Endothelial cell of umbilical vein (primary cell): ENCODE measurements at regions not wholly inside any gene's neighbourhood (a gene's known extent, or its start where the extent isn't known, plus 50 kb on each side); places are given as distances from the start of the nearest gene placed in this dataset.

ENCODE experiments used
- BruUV-seq: library from RNA; stranded (reverse); fragments of 400-500 nt; replicated peaks from 2 replicates; lab custom pipeline; 2021; lab: Mats Ljungman, UMichigan
- CTCF ChIA-PET: fragments of 300-600, 350-600 bp; sonication (Branson Sonifier 250); formaldehyde crosslinking; loops from one replicate; lab custom pipeline; 2021; ENCODE audit warnings: antibody characterized with exemption, inconsistent platforms; lab: Charles Lee
- POLR2A ChIA-PET: fragments of 300-600, 350-600 bp; sonication (Branson Sonifier 250); formaldehyde crosslinking; loops from one replicate; lab custom pipeline; 2021; ENCODE audit warnings: antibody characterized with exemption, inconsistent platforms; lab: Charles Lee
- DNase-seq: peaks from one replicate; pipeline ENCODE4 v3.0.0-alpha.2; 2011; ENCODE audit warnings: low read depth, low spot score
- FAIRE-seq: peaks from 2 replicates; lab custom pipeline; 2011; peaks lifted over from hg19 to GRCh38; lab: Jason Lieb, UNC
- H2AFZ ChIP-seq: 2 replicates; pipeline ENCODE4 v1.6.0; 2012; ENCODE audit warnings: low read depth, low read length, control low read depth, inconsistent platforms
- H3K27ac ChIP-seq: 2 replicates; pipeline ENCODE4 v1.5.1; 2011; ENCODE audit warnings: low read depth, mild to moderate bottlenecking, control low read depth, low read length, moderate library complexity; ENCODE audit not compliant: insufficient read depth
- H3K27me3 ChIP-seq, 2 experiments: 2 replicates each; pipeline versions ENCODE4 v1.6.0 to v1.6.1; 2011; ENCODE audit warnings: low read length in 2 of 2, mixed read lengths in 1 of 2; ENCODE audit not compliant: control insufficient read depth in 2 of 2, insufficient read depth in 2 of 2
- H3K36me3 ChIP-seq, 2 experiments: 2 replicates in 1 of 2; 3 replicates in 1 of 2; pipeline ENCODE4 v1.5.1; 2011; ENCODE audit warnings: low read length in 2 of 2, mild to moderate bottlenecking in 1 of 2, moderate library complexity in 1 of 2; ENCODE audit not compliant: control insufficient read depth in 2 of 2, insufficient read depth in 2 of 2; ENCODE audit errors: extremely low read depth in 1 of 2
- H3K4me1 ChIP-seq: 3 replicates; pipeline ENCODE4 v1.5.1; 2011; ENCODE audit warnings: mild to moderate bottlenecking, low read length; ENCODE audit not compliant: control insufficient read depth, insufficient read depth; ENCODE audit errors: extremely low read depth
- H3K4me2 ChIP-seq: 2 replicates; pipeline ENCODE4 v1.6.1; 2011; ENCODE audit warnings: low read length, control low read depth, mixed read lengths; ENCODE audit not compliant: insufficient read depth
- H3K4me3 ChIP-seq, 3 experiments: fragments of 200-600 bp in 1 of 3; sonication (generic), shearing (Covaris generic) in 1 of 3; replicated peaks in 1 of 3; 2 replicates each; pipeline ENCODE4 v1.5.1; 2011 to 2016; ENCODE audit warnings: control low read depth in 3 of 3, low read length in 3 of 3, mild to moderate bottlenecking in 2 of 3, inconsistent platforms in 1 of 3, low read depth in 1 of 3, moderate library complexity in 1 of 3; ENCODE audit not compliant: insufficient read depth in 1 of 3
- H3K79me2 ChIP-seq: 2 replicates; pipeline ENCODE4 v1.6.0; 2012; ENCODE audit warnings: low read length, inconsistent platforms; ENCODE audit not compliant: control insufficient read depth, insufficient read depth
- H3K9ac ChIP-seq: replicated peaks from 2 replicates; pipeline ENCODE3; 2011; ENCODE audit warnings: low read length, control low read depth; ENCODE audit not compliant: insufficient read depth; ENCODE audit errors: extremely low read depth
- H3K9me1 ChIP-seq: replicated peaks from 3 replicates; pipeline ENCODE4 v1.6.0; 2011; ENCODE audit warnings: mild to moderate bottlenecking, low read length; ENCODE audit not compliant: control insufficient read depth, insufficient read depth; ENCODE audit errors: extremely low read depth
- H3K9me3 ChIP-seq: replicated peaks from 2 replicates; pipeline ENCODE4 v1.5.1; 2012; ENCODE audit warnings: low read length, inconsistent platforms; ENCODE audit not compliant: control insufficient read depth, insufficient read depth
- H4K20me1 ChIP-seq: replicated peaks from 2 replicates; pipeline ENCODE3; 2011; ENCODE audit warnings: mild to moderate bottlenecking, low read length; ENCODE audit not compliant: control insufficient read depth, insufficient read depth; ENCODE audit errors: extremely low read depth
- CTCF ChIP-seq, 2 donors: IDR thresholded peaks; 1 replicate in 1 of 2; 2 replicates in 1 of 2; pipeline ENCODE4 v1.5.1; 2011; ENCODE audit warnings: low read length in 2 of 2, mild to moderate bottlenecking in 2 of 2, moderate library complexity in 2 of 2, control low read depth in 1 of 2, inconsistent platforms in 1 of 2, low read depth in 1 of 2; ENCODE audit not compliant: insufficient read depth in 1 of 2; ENCODE audit errors: extremely low read depth in 1 of 2
- EZH2 ChIP-seq: IDR thresholded peaks from 2 replicates; pipeline ENCODE4 v1.6.1; 2012; ENCODE audit warnings: borderline replicate concordance, low read depth, mild to moderate bottlenecking, moderate library complexity, low read length, inconsistent platforms; ENCODE audit not compliant: severe bottlenecking
- FOS ChIP-seq: IDR thresholded peaks from 2 replicates; pipeline ENCODE4 v1.6.1; 2011; ENCODE audit warnings: mild to moderate bottlenecking, low read length, moderate library complexity, borderline replicate concordance; ENCODE audit not compliant: insufficient read depth
- GATA2 ChIP-seq: IDR thresholded peaks from 2 replicates; pipeline ENCODE4 v1.7.0; 2011; ENCODE audit warnings: low read depth, mild to moderate bottlenecking, moderate library complexity, mixed read lengths, low read length; ENCODE audit not compliant: insufficient read length, insufficient read depth
- JUN ChIP-seq: IDR thresholded peaks from 2 replicates; pipeline ENCODE4 v1.6.1; 2011; ENCODE audit warnings: borderline replicate concordance, low read depth; ENCODE audit not compliant: insufficient read length, insufficient read depth
- MYC ChIP-seq: IDR thresholded peaks from one replicate; pipeline ENCODE4 v1.6.1; 2011; ENCODE audit warnings: mild to moderate bottlenecking, low read depth, low read length
- POLR2A ChIP-seq: IDR thresholded peaks from 2 replicates; pipeline ENCODE4 v1.6.1; 2012; ENCODE audit warnings: low read depth, mild to moderate bottlenecking, control low read depth, low read length
- POLR2AphosphoS5 ChIP-seq: IDR thresholded peaks from 2 replicates; pipeline ENCODE4 v1.6.1; 2012; ENCODE audit warnings: low read depth, mild to moderate bottlenecking, control low read depth, low read length, moderate library complexity; ENCODE audit not compliant: insufficient read depth
- dilution Hi-C: fragments of 300-500 bp; cut with MboI; formaldehyde crosslinking; loops from one replicate; pipeline ENCODE4 v1.15.0; 2019; ENCODE audit warnings: low sequenced_read_pairs; ENCODE audit not compliant: extremely low pct_ligation_motif_present
- intact Hi-C: fragments of 100-400 bp; cut with micrococcal nuclease; formaldehyde crosslinking; loops from one replicate; pipeline ENCODE4 v1.10.0; 2022
- TF ChIP-seq, protein P1 (sequence below): IDR thresholded peaks from 2 replicates; pipeline ENCODE4 v1.6.1; 2011; ENCODE audit not compliant: insufficient read depth, insufficient read length

- no peaks in the 10 kb centered on the region for H3K4me1 ChIP-seq
- H3K27ac ChIP-seq, result no peak overlapping the region
- H4K20me1 ChIP-seq, result no peaks in the 10 kb centered on the region
- H2AFZ ChIP-seq, result no peak overlapping the region
- no peak overlapping the region for H3K4me2 ChIP-seq
- no peaks in the 10 kb centered on the region for H3K79me2 ChIP-seq
- H3K27me3 ChIP-seq, result no peaks in the 10 kb centered on the region
- DNase-seq, result no peak
- dilution Hi-C loops (no loop called here), intact Hi-C loops (no loop called here)
- CTCF ChIA-PET, result interaction anchor here (0.7 kb wide), 1 partner anchor 14 kb away, joined by 3 read pairs; no protein-coding TSS in a partner anchor
- H3K9ac ChIP-seq, result no peak overlapping the region
- no peaks in the 10 kb centered on the region for H3K36me3 ChIP-seq
- no peaks in the 10 kb centered on the region for H3K9me1 ChIP-seq
- BruUV-seq, result no TSS peak
- no peak for TF ChIP-seq FOS
- no peak for TF ChIP-seq GATA2
- no peak for TF ChIP-seq JUN
- TF ChIP-seq, protein P1, sequence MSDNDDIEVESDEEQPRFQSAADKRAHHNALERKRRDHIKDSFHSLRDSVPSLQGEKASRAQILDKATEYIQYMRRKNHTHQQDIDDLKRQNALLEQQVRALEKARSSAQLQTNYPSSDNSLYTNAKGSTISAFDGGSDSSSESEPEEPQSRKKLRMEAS, result no peak
- no peak overlapping the region for H3K4me3 ChIP-seq
- POLR2A ChIA-PET, result no interaction called here
- no peaks in the 10 kb centered on the region for H3K9me3 ChIP-seq
- FAIRE-seq, result no peak
Measured at GRCh38 chr14:66001356-66001755, 484.8 kb upstream of the CCDC196 start.

DNA sequence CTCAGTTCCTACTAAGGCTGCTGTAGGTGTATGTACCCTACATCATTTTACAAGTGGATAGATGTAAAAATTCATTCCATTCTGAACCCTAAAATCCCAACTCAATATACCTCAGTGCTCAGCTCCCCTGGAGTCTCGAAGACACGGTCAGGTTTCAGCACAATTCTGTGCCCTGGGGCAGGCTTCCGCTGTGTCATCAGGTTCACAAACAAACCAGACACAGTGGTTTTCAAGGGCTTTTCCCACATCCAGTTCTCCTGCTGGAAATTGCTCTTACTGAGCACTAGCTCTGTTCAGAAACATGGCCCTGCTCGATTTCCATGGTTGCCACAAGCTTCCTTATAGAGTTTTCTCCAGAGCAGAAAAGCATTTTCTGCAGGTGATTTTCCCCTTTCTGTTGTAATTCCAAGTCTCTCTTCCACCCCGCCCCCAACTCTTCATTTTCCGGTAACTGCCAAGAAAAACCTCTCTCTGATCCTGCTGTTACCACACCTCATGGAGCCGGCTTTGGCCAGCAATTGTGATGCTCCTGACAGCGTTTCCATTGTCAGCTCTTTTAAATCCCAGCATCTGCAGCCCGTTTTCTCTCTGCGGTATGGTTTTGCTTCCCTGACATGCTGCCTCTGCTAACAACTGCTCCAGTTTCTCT, 483.0 kb upstream of the CCDC196 start:
- TF ChIP-seq, protein P1, result no peak
- TF ChIP-seq EZH2 (no peak), MYC (no peak), POLR2A (no peak), CTCF (IDR thresholded peaks at IDR 0.05; ENCODE audit: extremely low read depth in 1 of 2, insufficient read depth in 1 of 2, low read depth in 1 of 2, low read length in 2 of 2) (no peak), JUN (no peak), POLR2AphosphoS5 (no peak), FOS (no peak), GATA2 (no peak)
- Histone ChIP-seq H3K9me3 (no peaks in the 10 kb centered on the region), H3K4me1 (no peaks in the 10 kb centered on the region), H3K79me2 (no peaks in the 10 kb centered on the region), H3K36me3 (no peaks in the 10 kb centered on the region), H3K4me3 (no peak overlapping the region), H2AFZ (no peak overlapping the region), H3K9me1 (no peaks in the 10 kb centered on the region), H3K4me2 (no peak overlapping the region), H3K9ac (no peak overlapping the region), H3K27ac (no peak overlapping the region), H3K27me3 (no peaks in the 10 kb centered on the region), H4K20me1 (no peaks in the 10 kb centered on the region)
- POLR2A ChIA-PET, result no interaction called here
- FAIRE-seq (no peak), DNase-seq (no peak)
- dilution Hi-C loops (no loop called here), intact Hi-C loops (no loop called here)
- CTCF ChIA-PET, result no interaction called here
- BruUV-seq, result no TSS peak
